Thymus (tissue), 11 donors: ENCODE measurements at regions not wholly inside any gene's neighbourhood (a gene's known extent, or its start where the extent isn't known, plus 50 kb on each side); places are given as distances from the start of the nearest gene placed in this dataset.
"Not testable (repeated sequence)": the region's sequence is repeated elsewhere in the genome, so short reads cannot be mapped to it uniquely, and the experiment has no call there.

Source experiments
- DNase-seq, 9 donors: peaks; one replicate each; pipeline ENCODE4 v3.0.0-alpha.2; 2013; ENCODE audit warnings: low spot score in 9 of 9, low read depth in 6 of 9, missing footprints in 1 of 9
- H3K27ac ChIP-seq, 2 donors: one replicate each; pipeline ENCODE4 v1.5.1; 2013; ENCODE audit warnings: control low read depth in 1 of 2, low read depth in 1 of 2, low read length in 1 of 2, mild to moderate bottlenecking in 1 of 2, moderate library complexity in 1 of 2
- H3K27me3 ChIP-seq, 2 donors: one replicate each; pipeline ENCODE4 v1.5.1; 2013; ENCODE audit warnings: low read length in 1 of 2; ENCODE audit not compliant: control insufficient read depth in 2 of 2, insufficient read depth in 1 of 2
- H3K36me3 ChIP-seq, 2 donors: one replicate each; pipeline ENCODE4 v1.5.1; 2013; ENCODE audit warnings: low read length in 1 of 2, mild to moderate bottlenecking in 1 of 2, moderate library complexity in 1 of 2; ENCODE audit not compliant: control insufficient read depth in 2 of 2, insufficient read depth in 2 of 2
- H3K4me1 ChIP-seq, 2 donors: one replicate each; pipeline ENCODE4 v1.5.1; 2013; ENCODE audit warnings: low read length in 2 of 2; ENCODE audit not compliant: control insufficient read depth in 2 of 2, insufficient read depth in 2 of 2
- H3K4me3 ChIP-seq, 2 donors: one replicate each; pipeline ENCODE4 v1.5.1; 2013; ENCODE audit warnings: low read length in 2 of 2, control low read depth in 1 of 2, mild to moderate bottlenecking in 1 of 2
- H3K9me3 ChIP-seq, 2 donors: one replicate each; pipeline ENCODE4 v1.5.1; 2013; ENCODE audit warnings: low read length in 1 of 2, mild to moderate bottlenecking in 1 of 2; ENCODE audit not compliant: control insufficient read depth in 2 of 2, insufficient read depth in 1 of 2
- WGBS: extraction: QIAGEN DNeasy Blood & Tissue Kit; methylation state at CpG from one replicate; pipeline ENCODE4 v1.1.7; 2013; 5-methylcytosine and 5-hydroxymethylcytosine counted together
- donor health status: healthy.

DNA sequence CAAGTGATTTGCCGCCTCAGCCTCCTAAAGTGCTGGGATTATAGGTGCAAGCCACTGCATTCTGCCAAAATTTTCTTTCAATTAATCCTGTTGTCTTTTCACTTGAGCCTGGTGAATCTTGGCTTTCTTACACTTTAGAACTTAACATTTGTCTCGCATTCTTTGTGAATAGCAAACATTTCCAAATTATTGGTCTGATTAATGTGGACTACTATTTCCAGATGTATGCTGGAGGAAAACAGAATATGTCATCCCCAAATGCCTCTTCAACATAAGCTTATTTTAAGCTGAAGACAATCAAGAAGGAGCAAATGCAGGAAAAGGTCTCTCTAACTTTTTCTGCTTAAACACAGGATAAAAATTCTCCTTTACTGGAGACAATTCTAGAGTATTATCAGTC lies 233.4 kb downstream of the PPP4R3C start:
- DNase-seq, result no peak
- no peaks in the 10 kb centered on the region for H3K9me3 ChIP-seq
- WGBS, result 94% methylated on average over 2 of the region's 2 CpGs
- no peaks in the 10 kb centered on the region for H3K4me1 ChIP-seq
- H3K36me3 ChIP-seq, result no peaks in the 10 kb centered on the region
- no peak overlapping the region for H3K4me3 ChIP-seq
- no peak overlapping the region for H3K27ac ChIP-seq
- H3K27me3 ChIP-seq, result no peaks in the 10 kb centered on the region

DNA sequence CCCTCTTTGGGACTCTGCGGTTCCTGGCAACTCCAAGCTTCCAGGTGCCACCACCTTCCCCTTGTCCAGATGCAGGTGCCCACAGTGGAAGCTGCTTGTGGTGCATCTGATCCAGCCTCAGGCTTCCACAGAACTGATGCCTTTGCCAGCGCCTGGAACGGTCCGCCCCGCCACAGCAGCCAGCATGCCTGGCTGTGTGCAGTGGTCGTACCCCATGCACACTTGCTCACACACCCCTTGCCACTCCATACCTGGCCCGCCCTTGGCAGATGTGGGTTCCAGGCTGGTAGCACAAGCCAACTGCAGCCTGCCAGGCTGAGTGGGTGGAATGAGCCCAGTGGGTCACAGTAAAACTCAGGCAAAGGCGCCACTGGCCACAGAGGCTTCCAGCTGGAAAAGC lies 240.5 kb downstream of the PPP4R3C start:
- no peak for DNase-seq
- Histone ChIP-seq H3K4me1 (no peaks in the 10 kb centered on the region), H3K27me3 (no peaks in the 10 kb centered on the region), H3K27ac (no peak overlapping the region), H3K9me3 (peaks cover 0 to 5% of the 10 kb centered on the region in 2 donors), H3K4me3 (no peak overlapping the region), H3K36me3 (no peaks in the 10 kb centered on the region)
- 96% methylated on average over 8 of the region's 8 CpGs for WGBS

DNA sequence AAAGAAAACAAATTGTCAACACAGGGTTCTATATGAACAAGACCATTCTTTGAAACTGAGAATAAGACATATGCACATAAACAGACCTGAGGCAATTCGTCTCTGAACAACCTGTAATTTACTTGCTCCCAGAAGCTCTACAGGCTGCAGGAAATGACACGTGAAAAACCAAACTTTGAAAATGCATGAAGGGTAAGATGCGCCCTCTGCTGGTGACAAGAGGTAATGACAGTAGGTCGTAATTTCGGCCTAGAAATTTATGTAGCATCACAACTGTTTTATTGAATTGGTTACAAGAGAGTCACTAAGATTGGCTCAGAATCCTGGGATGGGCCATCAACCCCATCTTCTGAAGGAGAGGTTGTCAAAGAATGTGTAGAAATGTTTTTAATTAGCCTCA lies 276.5 kb downstream of the PPP4R3C start:
- H3K27me3 ChIP-seq, result no peaks in the 10 kb centered on the region
- H3K4me1 ChIP-seq, result no peaks in the 10 kb centered on the region
- H3K4me3 ChIP-seq, result no peak overlapping the region
- WGBS, result 18% methylated on average over 5 of the region's 5 CpGs
- no peaks in the 10 kb centered on the region for H3K9me3 ChIP-seq
- DNase-seq, result peak in 3 of 9 donors; percentile 16 to 33 (median 21)
- H3K36me3 ChIP-seq, result no peaks in the 10 kb centered on the region
- no peak overlapping the region for H3K27ac ChIP-seq

DNA sequence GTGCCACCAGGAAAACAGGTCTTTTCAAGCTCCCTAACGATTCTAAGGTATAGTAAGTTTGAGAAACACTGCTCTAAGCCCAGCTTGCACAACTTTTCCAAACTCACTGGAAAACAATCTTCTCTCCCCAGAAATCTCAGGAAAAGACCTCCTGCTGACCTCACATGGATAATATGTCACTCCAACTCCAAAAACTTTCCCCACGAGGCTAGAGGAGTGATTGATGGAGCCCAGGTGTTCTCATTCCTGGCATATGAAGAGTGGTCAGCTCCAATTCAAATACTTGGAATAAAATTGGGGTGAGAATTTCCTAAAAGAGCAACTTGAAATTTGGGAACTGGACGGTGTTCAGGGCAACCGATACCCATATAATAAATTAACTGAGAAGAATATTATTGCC lies 299.9 kb downstream of the PPP4R3C start:
- H3K4me3 ChIP-seq, result no peak overlapping the region
- no peak overlapping the region for H3K27ac ChIP-seq
- 68% methylated on average over 4 of the region's 4 CpGs for WGBS
- no peaks in the 10 kb centered on the region for H3K9me3 ChIP-seq
- H3K4me1 ChIP-seq, result no peaks in the 10 kb centered on the region
- no peaks in the 10 kb centered on the region for H3K27me3 ChIP-seq
- no peaks in the 10 kb centered on the region for H3K36me3 ChIP-seq
- no peak for DNase-seq

DNA sequence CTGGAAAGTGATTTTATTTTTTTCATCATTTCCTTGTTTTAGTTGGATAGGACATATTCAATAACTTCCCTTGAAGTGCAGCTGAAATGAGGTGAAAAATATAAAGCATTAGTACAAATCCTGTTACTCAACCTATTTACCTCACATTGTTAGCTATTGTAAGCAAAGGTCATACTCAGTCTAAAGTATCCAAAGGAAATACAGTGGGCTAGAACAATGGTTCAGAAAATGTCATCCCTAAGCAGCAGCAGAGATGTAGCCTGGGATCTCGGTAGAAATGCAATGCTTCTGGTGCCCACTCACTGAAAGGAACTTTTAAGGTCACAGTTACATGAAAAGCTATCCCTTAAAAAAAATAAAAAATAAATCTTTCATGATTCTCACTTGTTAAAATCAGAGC lies 300.6 kb downstream of the PPP4R3C start:
- no peak for DNase-seq
- H3K4me1 ChIP-seq, result no peaks in the 10 kb centered on the region

DNA sequence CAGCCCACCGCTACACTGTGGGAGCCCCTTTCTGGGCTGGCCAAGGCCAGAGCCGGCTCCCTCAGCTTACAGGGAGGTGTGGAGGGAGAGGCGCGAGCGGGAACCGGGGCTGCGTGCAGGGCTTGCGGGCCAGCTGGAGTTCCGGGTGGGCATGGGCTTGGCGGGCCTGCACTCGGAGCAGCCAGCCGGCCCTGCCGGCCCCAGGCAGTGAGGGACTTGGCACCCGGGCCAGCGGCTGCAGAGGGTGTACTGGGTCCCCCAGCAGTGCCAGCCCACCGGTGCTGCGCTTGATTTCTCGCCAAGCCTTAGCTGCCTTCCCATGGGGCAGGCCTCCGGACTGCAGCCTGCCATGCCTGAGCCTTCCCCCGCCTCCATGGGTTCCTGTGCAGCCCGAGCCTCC lies 306.2 kb downstream of the PPP4R3C start:
- DNase-seq, H3K9me3 ChIP-seq, H3K27me3 ChIP-seq, H3K4me3 ChIP-seq, H3K4me1 ChIP-seq, H3K27ac ChIP-seq, H3K36me3 ChIP-seq: not testable (repeated sequence)
- WGBS, result 91% methylated on average over 20 of the region's 21 CpGs

More for the DNA sequence above, 300.6 kb downstream of the PPP4R3C start:
- Histone ChIP-seq H3K27ac (no peak overlapping the region), H3K4me3 (no peak overlapping the region), H3K9me3 (no peaks in the 10 kb centered on the region), H3K36me3 (no peaks in the 10 kb centered on the region), H3K27me3 (no peaks in the 10 kb centered on the region)
- WGBS, result 94% methylated on average over 1 of the region's 1 CpG

DNA sequence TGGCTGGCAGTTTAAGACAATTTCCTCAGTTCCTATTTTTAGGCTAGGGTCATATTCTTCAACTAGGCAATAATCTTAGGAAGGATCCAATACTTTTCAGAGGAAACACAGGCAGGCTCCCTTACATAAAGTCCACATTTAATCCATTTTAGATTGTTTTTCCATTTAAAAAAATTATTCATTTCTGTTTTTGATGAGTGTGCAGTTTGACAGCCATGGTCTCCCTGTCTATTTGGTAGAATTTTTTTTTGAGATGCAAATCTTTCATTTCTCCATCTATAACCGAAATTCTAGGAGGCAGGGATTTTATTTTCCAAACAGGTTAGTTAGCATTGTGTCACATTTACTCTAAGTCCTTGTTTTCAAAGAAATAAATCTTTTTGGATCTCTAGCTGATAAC lies 326.8 kb downstream of the PPP4R3C start:
- no peak for DNase-seq
- H3K36me3 ChIP-seq, result no peaks in the 10 kb centered on the region
- 87% methylated on average over 1 of the region's 1 CpG for WGBS

DNA sequence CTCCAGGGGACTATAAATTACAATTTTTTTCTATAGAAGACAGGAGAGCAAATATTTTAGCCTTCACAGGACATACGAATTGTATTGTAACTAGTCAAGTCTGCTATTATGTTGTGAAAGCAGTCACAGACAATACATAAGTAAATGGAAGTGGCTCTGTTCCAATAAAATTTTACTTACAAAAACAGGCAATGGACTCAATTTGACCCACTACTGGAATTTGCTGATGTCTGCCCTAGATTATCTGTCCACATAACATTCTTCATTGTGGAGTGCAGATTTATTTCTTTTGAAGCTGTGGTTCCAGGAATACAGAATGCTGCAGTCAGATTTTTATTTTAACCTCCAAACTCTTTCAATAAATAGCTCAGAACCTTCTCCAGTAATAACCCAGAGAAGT lies 330.3 kb downstream of the PPP4R3C start:
- H3K9me3 ChIP-seq, result no peaks in the 10 kb centered on the region
- H3K36me3 ChIP-seq, result no peaks in the 10 kb centered on the region
- 91% methylated on average over 1 of the region's 1 CpG for WGBS
- no peak overlapping the region for H3K4me3 ChIP-seq
- H3K27me3 ChIP-seq, result no peaks in the 10 kb centered on the region
- H3K4me1 ChIP-seq, result no peaks in the 10 kb centered on the region
- no peak overlapping the region for H3K27ac ChIP-seq
- no peak for DNase-seq

More for the DNA sequence above, 326.8 kb downstream of the PPP4R3C start:
- H3K27me3 ChIP-seq, result no peaks in the 10 kb centered on the region
- H3K27ac ChIP-seq, result no peak overlapping the region
- no peaks in the 10 kb centered on the region for H3K4me1 ChIP-seq
- H3K4me3 ChIP-seq, result no peak overlapping the region
- no peaks in the 10 kb centered on the region for H3K9me3 ChIP-seq

DNA sequence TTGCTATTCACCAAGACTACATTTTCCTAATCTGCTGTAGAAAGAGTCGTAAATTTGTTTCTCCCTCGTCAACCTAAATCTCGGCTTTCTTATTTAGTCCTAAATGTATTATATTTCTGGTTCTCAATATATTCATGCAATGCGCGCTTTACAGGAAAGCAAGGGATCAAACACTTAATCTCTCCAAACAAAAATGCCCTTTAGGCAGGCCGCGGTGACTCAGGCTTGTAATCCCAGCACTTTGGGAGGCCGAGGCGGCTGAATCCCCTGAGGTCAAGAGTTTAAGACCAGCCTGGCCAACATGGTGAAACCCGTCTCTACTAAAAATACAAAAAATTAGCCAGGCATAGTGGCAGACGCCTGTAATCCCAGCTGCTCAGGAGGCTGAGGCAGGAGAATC lies 376.0 kb downstream of the PPP4R3C start:
- WGBS, result 96% methylated on average over 11 of the region's 11 CpGs
- not testable (repeated sequence) for H3K27me3 ChIP-seq, DNase-seq

DNA sequence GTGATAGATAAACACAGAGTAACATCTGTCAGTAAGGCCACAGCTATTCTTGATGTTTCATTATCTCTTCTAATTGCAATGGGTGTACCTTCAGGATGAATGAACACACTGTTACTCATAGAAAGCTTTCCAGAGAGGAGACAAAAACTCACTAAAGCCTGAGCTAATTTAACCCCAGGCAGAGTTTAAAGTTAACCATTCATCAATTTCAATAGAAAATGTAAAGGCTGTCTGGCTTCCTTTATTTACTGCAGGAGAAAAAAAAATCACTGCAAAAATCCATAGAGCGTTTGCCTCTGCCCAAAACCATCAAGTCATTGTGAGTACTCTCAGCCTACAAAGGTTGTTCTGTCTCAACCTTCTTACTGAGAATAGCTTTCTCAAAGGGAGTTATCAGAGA lies 376.9 kb downstream of the PPP4R3C start:
- Histone ChIP-seq H3K27me3 (no peaks in the 10 kb centered on the region), H3K27ac (no peak overlapping the region), H3K4me3 (no peak overlapping the region), H3K9me3 (no peaks in the 10 kb centered on the region), H3K4me1 (no peaks in the 10 kb centered on the region), H3K36me3 (no peaks in the 10 kb centered on the region)
- 92% methylated on average over 1 of the region's 1 CpG for WGBS
- DNase-seq, result no peak

More for the DNA sequence above, 376.0 kb downstream of the PPP4R3C start:
- H3K4me3 ChIP-seq, H3K9me3 ChIP-seq, H3K36me3 ChIP-seq, H3K27ac ChIP-seq, H3K4me1 ChIP-seq: not testable (repeated sequence)
